ENCODE measurements at regions not wholly inside any gene's neighbourhood (a gene's known extent, or its start where the extent isn't known, plus 50 kb on each side); places are given as distances from the start of the nearest gene placed in this dataset.

DNA sequence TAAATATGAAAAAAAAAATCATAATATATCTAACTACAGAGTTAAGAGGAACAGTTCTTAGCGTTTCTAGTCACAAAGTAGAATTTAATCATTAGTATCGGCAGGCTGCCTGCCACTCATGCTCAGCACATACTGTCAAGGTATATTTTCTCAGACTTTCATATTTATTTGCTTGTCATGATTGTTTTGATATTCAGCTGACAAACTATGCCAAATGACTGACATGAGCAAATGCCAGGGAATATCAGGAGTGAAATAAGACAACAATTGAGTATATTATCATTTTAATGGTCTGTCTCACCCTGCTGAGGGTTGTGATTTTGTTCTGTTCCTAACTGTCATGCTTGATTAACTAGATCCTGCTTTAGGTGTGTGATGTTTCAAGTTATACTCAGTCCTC, 395.0 kb upstream of the SPOCK3 start:
- TF ChIP-seq POLR2AphosphoS5 (IDR thresholded peaks at IDR 0.05; ENCODE audit: low read depth, low read length) (no peak), POLR2A (IDR thresholded peaks at IDR 0.05; ENCODE audit: low read depth, low read length) (no peak), TAF1 (IDR thresholded peaks at IDR 0.05; ENCODE audit: low read depth, low read length) (no peak), SPI1 (IDR thresholded peaks at IDR 0.05; ENCODE audit: low read depth, low read length) (no peak), POU2F2 (IDR thresholded peaks at IDR 0.05; ENCODE audit: low read depth, low read length) (no peak), PAX5 (IDR thresholded peaks at IDR 0.05; ENCODE audit: insufficient read depth, low read length, severe bottlenecking) (no peak)

Measured in GM12891 (cell line).